NB4 (cell line): ENCODE measurements at regions not wholly inside any gene's neighbourhood (a gene's known extent, or its start where the extent isn't known, plus 50 kb on each side); places are given as distances from the start of the nearest gene placed in this dataset.

ENCODE experiments used
- POLR2A ChIP-seq: IDR thresholded peaks from 2 replicates; pipeline ENCODE4 v1.6.1; 2011; ENCODE audit warnings: mild to moderate bottlenecking; ENCODE audit not compliant: insufficient read length; ENCODE audit errors: extremely low read depth
- TF ChIP-seq, protein P1 (sequence below): IDR thresholded peaks from one replicate; pipeline ENCODE4 v1.5.1; 2012; ENCODE audit warnings: low read depth, low read length

DNA sequence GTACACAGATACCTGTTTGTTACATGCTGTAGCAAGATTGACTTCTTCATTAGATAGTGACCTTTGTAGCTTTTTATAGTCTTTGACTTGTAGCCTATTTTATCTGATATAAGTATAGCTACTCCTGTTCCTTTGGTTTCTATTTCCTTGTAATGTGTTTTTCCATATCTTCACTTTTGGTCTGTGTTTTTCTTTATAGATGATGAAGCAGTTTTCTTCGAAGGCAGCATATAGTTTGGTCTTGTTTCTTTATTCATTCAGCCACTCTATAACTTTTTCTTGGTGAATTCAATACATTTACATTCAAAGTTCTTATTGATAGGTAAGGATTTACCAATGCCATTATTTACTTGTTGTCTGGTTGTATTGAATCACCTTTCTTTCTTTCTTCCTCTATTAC lies 1357.3 kb upstream of the EYS start:
- TF ChIP-seq, protein P1, sequence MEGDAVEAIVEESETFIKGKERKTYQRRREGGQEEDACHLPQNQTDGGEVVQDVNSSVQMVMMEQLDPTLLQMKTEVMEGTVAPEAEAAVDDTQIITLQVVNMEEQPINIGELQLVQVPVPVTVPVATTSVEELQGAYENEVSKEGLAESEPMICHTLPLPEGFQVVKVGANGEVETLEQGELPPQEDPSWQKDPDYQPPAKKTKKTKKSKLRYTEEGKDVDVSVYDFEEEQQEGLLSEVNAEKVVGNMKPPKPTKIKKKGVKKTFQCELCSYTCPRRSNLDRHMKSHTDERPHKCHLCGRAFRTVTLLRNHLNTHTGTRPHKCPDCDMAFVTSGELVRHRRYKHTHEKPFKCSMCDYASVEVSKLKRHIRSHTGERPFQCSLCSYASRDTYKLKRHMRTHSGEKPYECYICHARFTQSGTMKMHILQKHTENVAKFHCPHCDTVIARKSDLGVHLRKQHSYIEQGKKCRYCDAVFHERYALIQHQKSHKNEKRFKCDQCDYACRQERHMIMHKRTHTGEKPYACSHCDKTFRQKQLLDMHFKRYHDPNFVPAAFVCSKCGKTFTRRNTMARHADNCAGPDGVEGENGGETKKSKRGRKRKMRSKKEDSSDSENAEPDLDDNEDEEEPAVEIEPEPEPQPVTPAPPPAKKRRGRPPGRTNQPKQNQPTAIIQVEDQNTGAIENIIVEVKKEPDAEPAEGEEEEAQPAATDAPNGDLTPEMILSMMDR: no peak
- TF ChIP-seq POLR2A: no peak
